Keratinocyte (primary cell): ENCODE measurements at regions not wholly inside any gene's neighbourhood (a gene's known extent, or its start where the extent isn't known, plus 50 kb on each side); places are given as distances from the start of the nearest gene placed in this dataset.

Experiments
- DNase-seq: peaks from one replicate; pipeline ENCODE4 v3.0.0-alpha.2; 2011; ENCODE audit warnings: low read depth, missing footprints, low spot score
- FAIRE-seq: peaks from 2 replicates; lab custom pipeline; 2011; peaks lifted over from hg19 to GRCh38; lab: Jason Lieb, UNC
- H2AFZ ChIP-seq: 2 replicates; pipeline ENCODE4 v1.6.0; 2012; ENCODE audit warnings: low read length, control low read depth, inconsistent platforms; ENCODE audit not compliant: control insufficient read depth
- H3K27ac ChIP-seq: 2 replicates; pipeline ENCODE4 v1.5.1; 2011; ENCODE audit warnings: low read length; ENCODE audit not compliant: control insufficient read depth, insufficient read depth
- H3K27me3 ChIP-seq: 3 replicates; pipeline ENCODE4 v1.6.0; 2011; ENCODE audit warnings: low read length; ENCODE audit not compliant: control insufficient read depth, insufficient read depth; ENCODE audit errors: extremely low read depth
- H3K36me3 ChIP-seq, 2 experiments: 2 replicates in 1 of 2; 3 replicates in 1 of 2; pipeline ENCODE4 v1.5.1; 2011; ENCODE audit warnings: low read length in 2 of 2, mild to moderate bottlenecking in 1 of 2; ENCODE audit not compliant: control insufficient read depth in 2 of 2, insufficient read depth in 2 of 2; ENCODE audit errors: extremely low read depth in 1 of 2
- H3K4me1 ChIP-seq: 3 replicates; pipeline ENCODE4 v1.5.1; 2011; ENCODE audit warnings: low read length; ENCODE audit not compliant: control insufficient read depth, insufficient read depth; ENCODE audit errors: extremely low read depth
- H3K4me2 ChIP-seq: 3 replicates; pipeline ENCODE4 v1.6.0; 2011; ENCODE audit warnings: low read depth, low read length; ENCODE audit not compliant: control insufficient read depth, insufficient read depth; ENCODE audit errors: extremely low read depth
- H3K4me3 ChIP-seq, 3 experiments: fragments of 200-600 bp in 1 of 3; sonication (generic) in 1 of 3; 2 replicates in 2 of 3; 3 replicates in 1 of 3; pipeline ENCODE4 v1.5.1; 2011 to 2016; ENCODE audit warnings: low read length in 3 of 3, mild to moderate bottlenecking in 3 of 3, control low read depth in 2 of 3, inconsistent platforms in 1 of 3, low read depth in 1 of 3, mixed read lengths in 1 of 3, mixed run types in 1 of 3, moderate library complexity in 1 of 3; ENCODE audit not compliant: control insufficient read depth in 2 of 3, insufficient read depth in 2 of 3; ENCODE audit errors: extremely low read depth in 1 of 3
- H3K79me2 ChIP-seq: 2 replicates; pipeline ENCODE4 v1.6.0; 2012; ENCODE audit warnings: low read length; ENCODE audit not compliant: control insufficient read depth, insufficient read depth
- H3K9ac ChIP-seq: 3 replicates; pipeline ENCODE4 v1.6.0; 2011; ENCODE audit warnings: low read length; ENCODE audit not compliant: control insufficient read depth, insufficient read depth; ENCODE audit errors: extremely low read depth
- H3K9me1 ChIP-seq: 3 replicates; pipeline ENCODE4 v1.6.0; 2011; ENCODE audit warnings: low read length; ENCODE audit not compliant: control insufficient read depth, insufficient read depth; ENCODE audit errors: extremely low read depth
- H3K9me3 ChIP-seq: 2 replicates; pipeline ENCODE4 v1.5.1; 2012; ENCODE audit warnings: low read depth, low read length; ENCODE audit not compliant: control insufficient read depth
- H4K20me1 ChIP-seq: 3 replicates; pipeline ENCODE4 v1.6.0; 2011; ENCODE audit warnings: low read length; ENCODE audit not compliant: control insufficient read depth, insufficient read depth; ENCODE audit errors: extremely low read depth
- CTCF ChIP-seq, 3 experiments: IDR thresholded peaks in 1 of 3; conservative IDR thresholded peaks in 1 of 3; optimal IDR thresholded peaks in 1 of 3; 2 replicates in 2 of 3; 3 replicates in 1 of 3; pipeline versions ENCODE3 to v1.5.1; 2011; ENCODE audit warnings: low read length in 3 of 3, mild to moderate bottlenecking in 3 of 3, moderate library complexity in 2 of 3, control low read depth in 1 of 3, inconsistent platforms in 1 of 3; ENCODE audit not compliant: insufficient read depth in 2 of 3; ENCODE audit errors: extremely low read depth in 1 of 3
- EZH2 ChIP-seq: IDR thresholded peaks from one replicate; pipeline ENCODE4 v1.6.1; 2012; ENCODE audit warnings: inconsistent platforms, mild to moderate bottlenecking, low read length, moderate library complexity
- dilution Hi-C: fragments of 300-500 bp; cut with MboI; formaldehyde crosslinking; loops from one replicate; pipeline ENCODE4 v1.7.0; 2020; ENCODE audit warnings: low sequenced_read_pairs; ENCODE audit not compliant: extremely low pct_ligation_motif_present

GRCh38 chr3:110710156-110710555 is 361.5 kb upstream of the NECTIN3 start:
- Histone ChIP-seq H3K9ac (no peak overlapping the region), H3K9me3 (no peaks in the 10 kb centered on the region), H3K27me3 (no peaks in the 10 kb centered on the region), H2AFZ (no peak overlapping the region), H4K20me1 (no peaks in the 10 kb centered on the region), H3K36me3 (no peaks in the 10 kb centered on the region), H3K4me3 (no peak overlapping the region), H3K79me2 (no peaks in the 10 kb centered on the region), H3K9me1 (no peaks in the 10 kb centered on the region), H3K4me1 (no peaks in the 10 kb centered on the region), H3K27ac (no peak overlapping the region), H3K4me2 (no peak overlapping the region)
- dilution Hi-C loops: no loop called here
- TF ChIP-seq EZH2 (no peak), CTCF (optimal IDR thresholded peaks at IDR 0.05 in 1 of 3, IDR thresholded peaks at IDR 0.05 in 1 of 3, conservative IDR thresholded peaks at IDR 0.05 in 1 of 3; ENCODE audit: extremely low read depth in 1 of 3, insufficient read depth in 2 of 3, low read length in 3 of 3) (no peak)
- no peak for FAIRE-seq
- no peak for DNase-seq

- no peaks in the 10 kb centered on the region for H3K4me1 ChIP-seq
- dilution Hi-C loops: no loop called here
Measured at GRCh38 chr3:110710603-110711002, 361.0 kb upstream of the NECTIN3 start.

More at GRCh38 chr3:110710603-110711002, 361.0 kb upstream of the NECTIN3 start:
- H3K36me3 ChIP-seq: no peaks in the 10 kb centered on the region
- H3K79me2 ChIP-seq: no peaks in the 10 kb centered on the region
- H3K4me3 ChIP-seq: no peak overlapping the region
- no peak overlapping the region for H3K27ac ChIP-seq
- no peak overlapping the region for H3K4me2 ChIP-seq
- no peak overlapping the region for H2AFZ ChIP-seq
- H3K9me3 ChIP-seq: no peaks in the 10 kb centered on the region
- FAIRE-seq: no peak
- no peaks in the 10 kb centered on the region for H4K20me1 ChIP-seq
- H3K9me1 ChIP-seq: no peaks in the 10 kb centered on the region
- TF ChIP-seq EZH2 (no peak), CTCF (optimal IDR thresholded peaks at IDR 0.05 in 1 of 3, IDR thresholded peaks at IDR 0.05 in 1 of 3, conservative IDR thresholded peaks at IDR 0.05 in 1 of 3; ENCODE audit: extremely low read depth in 1 of 3, insufficient read depth in 2 of 3, low read length in 3 of 3) (no peak)
- H3K27me3 ChIP-seq: no peaks in the 10 kb centered on the region
- H3K9ac ChIP-seq: no peak overlapping the region
- no peak for DNase-seq
